ENCODE measurements at regions not wholly inside any gene's neighbourhood (a gene's known extent, or its start where the extent isn't known, plus 50 kb on each side); places are given as distances from the start of the nearest gene placed in this dataset.

GRCh38 chr4:100895556-100896197, 377.9 kb upstream of the EMCN start:
- in situ Hi-C loops (cut with HindIII; ENCODE audit: low sequenced_read_pairs): no loop called here
- no peak overlapping the region for H3K4me3 ChIP-seq (ENCODE audit: low read depth, low read length)
- TF ChIP-seq, protein P1, sequence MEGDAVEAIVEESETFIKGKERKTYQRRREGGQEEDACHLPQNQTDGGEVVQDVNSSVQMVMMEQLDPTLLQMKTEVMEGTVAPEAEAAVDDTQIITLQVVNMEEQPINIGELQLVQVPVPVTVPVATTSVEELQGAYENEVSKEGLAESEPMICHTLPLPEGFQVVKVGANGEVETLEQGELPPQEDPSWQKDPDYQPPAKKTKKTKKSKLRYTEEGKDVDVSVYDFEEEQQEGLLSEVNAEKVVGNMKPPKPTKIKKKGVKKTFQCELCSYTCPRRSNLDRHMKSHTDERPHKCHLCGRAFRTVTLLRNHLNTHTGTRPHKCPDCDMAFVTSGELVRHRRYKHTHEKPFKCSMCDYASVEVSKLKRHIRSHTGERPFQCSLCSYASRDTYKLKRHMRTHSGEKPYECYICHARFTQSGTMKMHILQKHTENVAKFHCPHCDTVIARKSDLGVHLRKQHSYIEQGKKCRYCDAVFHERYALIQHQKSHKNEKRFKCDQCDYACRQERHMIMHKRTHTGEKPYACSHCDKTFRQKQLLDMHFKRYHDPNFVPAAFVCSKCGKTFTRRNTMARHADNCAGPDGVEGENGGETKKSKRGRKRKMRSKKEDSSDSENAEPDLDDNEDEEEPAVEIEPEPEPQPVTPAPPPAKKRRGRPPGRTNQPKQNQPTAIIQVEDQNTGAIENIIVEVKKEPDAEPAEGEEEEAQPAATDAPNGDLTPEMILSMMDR (IDR thresholded peaks at IDR 0.05; ENCODE audit: low read depth, low read length, missing control alignments): no peak
- DNase-seq (ENCODE audit: low read depth): no peak

DNA sequence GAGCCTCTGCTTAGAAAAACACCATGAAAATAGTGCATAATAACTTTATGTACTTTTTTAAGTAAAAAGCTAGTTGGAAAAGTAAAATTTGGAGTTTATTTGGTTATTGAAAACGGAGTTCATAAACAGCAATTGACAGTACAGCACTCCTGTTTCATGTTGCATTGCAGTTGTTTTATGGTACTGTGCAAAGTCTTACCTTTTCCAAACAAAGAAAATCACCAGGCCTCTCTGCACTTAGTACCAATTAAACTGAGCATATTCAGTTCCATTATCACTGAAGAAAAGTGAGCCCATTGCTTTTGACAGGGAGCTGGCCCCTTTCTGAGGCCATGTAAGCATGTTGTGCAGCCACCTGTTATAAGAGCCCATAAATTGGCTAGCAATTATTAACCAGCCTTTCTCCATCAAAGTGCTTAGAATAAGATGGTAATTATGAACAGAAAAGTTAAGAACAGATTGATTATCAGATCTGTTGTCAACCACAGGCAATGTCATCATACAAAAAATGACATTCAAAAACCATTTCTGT, 376.6 kb upstream of the EMCN start:
- no peak for DNase-seq (ENCODE audit: low read depth)
- no peak overlapping the region for H3K4me3 ChIP-seq (ENCODE audit: low read depth, low read length)
- TF ChIP-seq, protein P1 (IDR thresholded peaks at IDR 0.05; ENCODE audit: low read depth, low read length, missing control alignments): no peak
- in situ Hi-C loops (cut with HindIII; ENCODE audit: low sequenced_read_pairs): no loop called here

GRCh38 chr4:100891808-100892207, 374.0 kb upstream of the EMCN start:
- in situ Hi-C loops (cut with HindIII; ENCODE audit: low sequenced_read_pairs): no loop called here
- no peak overlapping the region for H3K4me3 ChIP-seq (ENCODE audit: low read depth, low read length)
- TF ChIP-seq, protein P1 (IDR thresholded peaks at IDR 0.05; ENCODE audit: low read depth, low read length, missing control alignments): no peak
- no peak for DNase-seq (ENCODE audit: low read depth)

GRCh38 chr4:100889898-100890297, 372.1 kb upstream of the EMCN start:
- DNase-seq (ENCODE audit: low read depth): no peak
- in situ Hi-C loops (cut with HindIII; ENCODE audit: low sequenced_read_pairs): no loop called here
- TF ChIP-seq, protein P1 (IDR thresholded peaks at IDR 0.05; ENCODE audit: low read depth, low read length, missing control alignments): no peak
- H3K4me3 ChIP-seq (ENCODE audit: low read depth, low read length): no peak overlapping the region

- in situ Hi-C loops (cut with HindIII; ENCODE audit: low sequenced_read_pairs): no loop called here
These were observed 371.6 kb upstream of the EMCN start for GRCh38 chr4:100889401-100889800.

GRCh38 chr4:100882661-100883060, 364.8 kb upstream of the EMCN start:
- no peak for DNase-seq (ENCODE audit: low read depth)
- TF ChIP-seq, protein P1 (IDR thresholded peaks at IDR 0.05; ENCODE audit: low read depth, low read length, missing control alignments): no peak
- in situ Hi-C loops (cut with HindIII; ENCODE audit: low sequenced_read_pairs): no loop called here
- H3K4me3 ChIP-seq (ENCODE audit: low read depth, low read length): no peak overlapping the region

More at GRCh38 chr4:100889401-100889800, 371.6 kb upstream of the EMCN start:
- TF ChIP-seq, protein P1 (IDR thresholded peaks at IDR 0.05; ENCODE audit: low read depth, low read length, missing control alignments): no peak
- no peak overlapping the region for H3K4me3 ChIP-seq (ENCODE audit: low read depth, low read length)
- DNase-seq (ENCODE audit: low read depth): no peak

Data from astrocyte of the cerebellum (primary cell).